Esophagus muscularis mucosa (tissue), 4 donors: ENCODE measurements at regions not wholly inside any gene's neighbourhood (a gene's known extent, or its start where the extent isn't known, plus 50 kb on each side); places are given as distances from the start of the nearest gene placed in this dataset.
"Not testable (repeated sequence)": the region's sequence is repeated elsewhere in the genome, so short reads cannot be mapped to it uniquely, and the experiment has no call there.

Experiments
- DNase-seq: peaks from one replicate; pipeline ENCODE4 v3.0.0-alpha.2; 2017; ENCODE audit errors: extremely low spot score
- H3K27ac ChIP-seq, 4 donors: fragments of 200-600 bp; sonication (generic); replicated peaks in 1 of 4; 1 replicate in 3 of 4; 2 replicates in 1 of 4; pipeline ENCODE4 v1.5.1; 2016 to 2019; ENCODE audit warnings: mild to moderate bottlenecking in 1 of 4
- H3K27me3 ChIP-seq, 4 donors: fragments of 200-600 bp; sonication (generic); one replicate each; pipeline versions ENCODE4 v1.5.1 to v1.6.0; 2016 to 2019
- H3K36me3 ChIP-seq, 4 donors: fragments of 200-600 bp; sonication (generic); one replicate each; pipeline ENCODE4 v1.5.1; 2016 to 2019
- H3K4me1 ChIP-seq, 4 donors: fragments of 200-600 bp; sonication (generic); one replicate each; pipeline ENCODE4 v1.5.1; 2016 to 2019
- H3K4me3 ChIP-seq, 4 donors: fragments of 200-600 bp; sonication (generic); 1 replicate in 2 of 4; 2 replicates in 2 of 4; pipeline ENCODE4 v1.5.1; 2016 to 2019; ENCODE audit warnings: mild to moderate bottlenecking in 4 of 4, moderate library complexity in 1 of 4
- H3K9me3 ChIP-seq, 4 donors: fragments of 200-600 bp; sonication (generic); 1 replicate in 3 of 4; 2 replicates in 1 of 4; pipeline ENCODE4 v1.5.1; 2016 to 2019
- EP300 ChIP-seq: sonication (generic); formaldehyde crosslinking; IDR thresholded peaks from one replicate; pipeline ENCODE4 v1.6.1; 2017; ENCODE audit warnings: antibody characterized with exemption
- POLR2A ChIP-seq: fragments of 450-650 bp; IDR thresholded peaks from one replicate; pipeline ENCODE4 v1.6.1; 2017; ENCODE audit warnings: antibody characterized with exemption, moderate library complexity, mild to moderate bottlenecking, low read depth
- POLR2AphosphoS5 ChIP-seq, 2 donors: sonication (generic); formaldehyde crosslinking; IDR thresholded peaks; one replicate each; pipeline ENCODE4 v1.6.1; 2017; ENCODE audit warnings: antibody characterized with exemption in 2 of 2
- WGBS: methylation state at CpG from one replicate; pipeline ENCODE4 v1.1.5; 2018; 5-methylcytosine and 5-hydroxymethylcytosine counted together
- intact Hi-C: fragments of 100-400 bp; cut with DNase I; formaldehyde crosslinking; loops from one replicate; pipeline ENCODE4 v1.15.1; 2023
- TF ChIP-seq, protein P1 (sequence below), 3 experiments: fragments of 200-600 bp in 2 of 3; fragments of 450-650 bp in 1 of 3; sonication (generic) in 2 of 3; IDR thresholded peaks; one replicate each; pipeline ENCODE4 v1.5.1; 2017 to 2019; ENCODE audit warnings: antibody characterized with exemption in 3 of 3, mild to moderate bottlenecking in 2 of 3, moderate library complexity in 1 of 3

- H3K4me3 ChIP-seq, DNase-seq, H3K36me3 ChIP-seq, H3K4me1 ChIP-seq, H3K27ac ChIP-seq, H3K27me3 ChIP-seq, intact Hi-C loops: not testable (repeated sequence)
- peaks cover 0 to 42% (median 22%) of the 10 kb centered on the region in 4 donors for H3K9me3 ChIP-seq
- 91% methylated on average over 16 of the region's 16 CpGs for WGBS
Measured at GRCh38 chr6:86872810-86873209, 64.5 kb upstream of the HTR1E start.

DNA sequence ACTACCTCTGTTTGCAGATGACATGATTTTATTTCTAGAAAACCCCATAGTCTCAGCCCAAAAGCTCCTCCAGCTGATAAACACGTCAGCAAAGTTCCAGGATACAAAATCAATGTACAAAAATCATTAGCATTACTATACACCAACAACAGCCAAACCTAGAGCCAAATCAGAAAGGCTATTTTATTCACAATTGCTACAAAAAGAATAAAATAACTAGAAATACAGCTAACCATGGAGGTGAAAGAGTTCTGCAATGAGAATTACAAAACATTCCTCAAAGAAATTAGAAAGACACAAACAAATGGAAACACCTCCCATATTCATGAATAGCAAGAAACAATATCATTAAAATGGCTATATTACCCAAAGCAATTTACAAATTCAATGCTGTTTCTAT, 65.6 kb upstream of the HTR1E start:
- TF ChIP-seq POLR2A (no peak), EP300 (no peak), POLR2AphosphoS5 (IDR thresholded peaks at IDR 0.05) (no peak)
- TF ChIP-seq, protein P1, sequence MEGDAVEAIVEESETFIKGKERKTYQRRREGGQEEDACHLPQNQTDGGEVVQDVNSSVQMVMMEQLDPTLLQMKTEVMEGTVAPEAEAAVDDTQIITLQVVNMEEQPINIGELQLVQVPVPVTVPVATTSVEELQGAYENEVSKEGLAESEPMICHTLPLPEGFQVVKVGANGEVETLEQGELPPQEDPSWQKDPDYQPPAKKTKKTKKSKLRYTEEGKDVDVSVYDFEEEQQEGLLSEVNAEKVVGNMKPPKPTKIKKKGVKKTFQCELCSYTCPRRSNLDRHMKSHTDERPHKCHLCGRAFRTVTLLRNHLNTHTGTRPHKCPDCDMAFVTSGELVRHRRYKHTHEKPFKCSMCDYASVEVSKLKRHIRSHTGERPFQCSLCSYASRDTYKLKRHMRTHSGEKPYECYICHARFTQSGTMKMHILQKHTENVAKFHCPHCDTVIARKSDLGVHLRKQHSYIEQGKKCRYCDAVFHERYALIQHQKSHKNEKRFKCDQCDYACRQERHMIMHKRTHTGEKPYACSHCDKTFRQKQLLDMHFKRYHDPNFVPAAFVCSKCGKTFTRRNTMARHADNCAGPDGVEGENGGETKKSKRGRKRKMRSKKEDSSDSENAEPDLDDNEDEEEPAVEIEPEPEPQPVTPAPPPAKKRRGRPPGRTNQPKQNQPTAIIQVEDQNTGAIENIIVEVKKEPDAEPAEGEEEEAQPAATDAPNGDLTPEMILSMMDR (IDR thresholded peaks at IDR 0.05): no peak
- intact Hi-C loops: no loop called here

GRCh38 chr6:86869500-86869899, 67.8 kb upstream of the HTR1E start:
- no peaks in the 10 kb centered on the region for H3K27me3 ChIP-seq
- TF ChIP-seq POLR2AphosphoS5 (IDR thresholded peaks at IDR 0.05): no peak
- H3K9me3 ChIP-seq: peaks cover 0 to 48% (median 22%) of the 10 kb centered on the region in 4 donors
- intact Hi-C loops: no loop called here
- no peaks in the 10 kb centered on the region for H3K36me3 ChIP-seq
- H3K4me3 ChIP-seq: no peak overlapping the region
- no peak overlapping the region for H3K27ac ChIP-seq
- no peak for DNase-seq
- 76% methylated on average over 1 of the region's 1 CpG for WGBS
- H3K4me1 ChIP-seq: no peaks in the 10 kb centered on the region

More for the DNA sequence above, 65.6 kb upstream of the HTR1E start:
- H3K9me3 ChIP-seq: peaks cover 0 to 48% (median 22%) of the 10 kb centered on the region in 4 donors
- H3K4me1 ChIP-seq: no peaks in the 10 kb centered on the region
- WGBS: 48% methylated on average over 1 of the region's 1 CpG
- H3K27me3 ChIP-seq: no peaks in the 10 kb centered on the region
- H3K4me3 ChIP-seq: no peak overlapping the region
- no peak for DNase-seq
- no peak overlapping the region for H3K27ac ChIP-seq
- no peaks in the 10 kb centered on the region for H3K36me3 ChIP-seq

DNA sequence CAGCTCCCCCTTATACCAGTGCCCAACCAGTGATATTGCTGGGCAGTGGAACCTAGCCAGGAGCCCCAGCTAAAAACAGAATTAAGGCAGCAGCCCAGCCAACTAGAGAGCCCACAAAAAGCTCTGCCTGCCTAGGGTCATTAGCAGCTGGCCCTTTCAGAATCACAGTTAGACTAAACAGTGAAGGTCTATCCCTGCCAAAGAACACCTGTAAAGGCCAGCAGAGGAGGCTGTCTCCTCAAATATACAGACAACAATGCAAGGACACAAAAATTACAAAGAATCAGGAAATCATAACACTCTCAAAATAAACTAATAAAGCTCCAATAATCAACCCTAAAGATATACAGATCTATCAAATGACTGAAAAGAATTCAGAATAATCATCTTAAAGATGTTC, 77.8 kb upstream of the HTR1E start:
- Histone ChIP-seq H3K27me3 (no peaks in the 10 kb centered on the region), H3K9me3 (no peaks in the 10 kb centered on the region), H3K27ac (no peak overlapping the region), H3K36me3 (no peaks in the 10 kb centered on the region), H3K4me3 (no peak overlapping the region), H3K4me1 (peaks cover 0 to 12% (median 3%) of the 10 kb centered on the region in 4 donors)
- DNase-seq: no peak
- TF ChIP-seq, protein P1 (IDR thresholded peaks at IDR 0.05): no peak
- intact Hi-C loops: no loop called here

DNA sequence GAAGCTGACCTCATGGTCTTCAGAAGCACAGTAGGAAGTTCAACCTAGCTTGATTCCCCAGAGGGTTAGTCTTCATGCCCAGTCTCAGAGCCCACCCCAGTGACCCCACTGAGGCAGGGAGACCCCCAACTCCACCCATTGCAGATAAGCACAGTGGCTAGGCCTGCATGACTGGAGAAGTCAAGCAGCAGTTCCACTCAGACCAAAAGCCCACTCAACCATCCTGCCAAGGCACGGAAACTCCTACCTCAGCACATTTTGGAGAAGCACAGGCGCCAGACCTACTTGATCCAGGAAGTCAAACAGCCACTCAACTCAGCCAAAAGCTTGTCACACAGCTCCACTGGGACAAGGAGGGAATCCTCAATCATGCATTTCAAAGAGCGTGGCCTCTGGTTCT, 78.4 kb upstream of the HTR1E start:
- WGBS: 100% methylated on average over 2 of the region's 3 CpGs
- intact Hi-C loops: no loop called here

DNA sequence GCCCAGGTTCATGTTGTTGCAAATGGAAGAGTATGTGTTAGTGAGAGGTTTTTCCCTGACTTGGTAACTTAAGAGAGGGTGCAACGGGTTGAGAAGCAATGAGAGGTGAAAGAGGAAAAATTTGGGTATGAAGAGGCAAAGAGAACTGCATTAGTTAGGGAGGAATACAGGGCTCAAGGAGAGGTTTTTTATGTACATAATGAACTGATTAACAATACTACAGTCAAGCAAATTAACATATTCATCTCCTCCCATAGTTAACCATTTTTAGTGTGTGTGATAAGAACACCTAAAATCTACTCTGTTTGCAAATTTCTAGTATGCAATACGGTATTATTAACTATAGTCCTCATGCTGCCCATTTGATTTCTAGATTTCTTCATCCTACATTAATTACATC, 79.5 kb upstream of the HTR1E start:
- intact Hi-C loops: loop anchor here (2.0 kb wide), 1 partner anchor 935 kb away; no protein-coding TSS in a partner anchor
- Histone ChIP-seq H3K36me3 (no peaks in the 10 kb centered on the region), H3K27me3 (no peaks in the 10 kb centered on the region), H3K4me1 (peaks cover 0 to 12% (median 3%) of the 10 kb centered on the region in 4 donors), H3K4me3 (no peak overlapping the region), H3K27ac (no peak overlapping the region), H3K9me3 (no peaks in the 10 kb centered on the region)
- TF ChIP-seq POLR2A: no peak
- TF ChIP-seq EP300: no peak
- no peak for TF ChIP-seq POLR2AphosphoS5 (IDR thresholded peaks at IDR 0.05)
- TF ChIP-seq, protein P1 (IDR thresholded peaks at IDR 0.05): no peak
- 74% methylated on average over 2 of the region's 2 CpGs for WGBS
- DNase-seq: no peak

More for the DNA sequence above, 78.4 kb upstream of the HTR1E start:
- H3K4me1 ChIP-seq: peaks cover 0 to 12% (median 3%) of the 10 kb centered on the region in 4 donors
- DNase-seq: no peak
- no peak overlapping the region for H3K4me3 ChIP-seq
- H3K36me3 ChIP-seq: no peaks in the 10 kb centered on the region
- TF ChIP-seq, protein P1 (IDR thresholded peaks at IDR 0.05): no peak
- TF ChIP-seq POLR2A (no peak), EP300 (no peak), POLR2AphosphoS5 (IDR thresholded peaks at IDR 0.05) (no peak)
- H3K27ac ChIP-seq: no peak overlapping the region
- H3K27me3 ChIP-seq: no peaks in the 10 kb centered on the region
- no peaks in the 10 kb centered on the region for H3K9me3 ChIP-seq
